Gastrocnemius medialis (tissue), 4 donors: ENCODE measurements at regions not wholly inside any gene's neighbourhood (a gene's known extent, or its start where the extent isn't known, plus 50 kb on each side); places are given as distances from the start of the nearest gene placed in this dataset.

Source experiments
- POLR2A ChIP-seq, 2 donors: fragments of 450-650 bp; IDR thresholded peaks; one replicate each; pipeline ENCODE4 v1.6.1; 2017; ENCODE audit warnings: antibody characterized with exemption in 2 of 2, mild to moderate bottlenecking in 2 of 2, moderate library complexity in 2 of 2
- TF ChIP-seq, protein P1 (sequence below), 5 experiments: fragments of 450-650 bp in 3 of 5; fragments of 200-600 bp in 2 of 5; sonication (generic) in 2 of 5; IDR thresholded peaks in 4 of 5; conservative IDR thresholded peaks in 1 of 5; 1 replicate in 4 of 5; 2 replicates in 1 of 5; pipeline ENCODE4 v1.5.1; 2016 to 2019; ENCODE audit warnings: antibody characterized with exemption in 5 of 5, mild to moderate bottlenecking in 3 of 5, moderate library complexity in 3 of 5

- TF ChIP-seq, protein P1, sequence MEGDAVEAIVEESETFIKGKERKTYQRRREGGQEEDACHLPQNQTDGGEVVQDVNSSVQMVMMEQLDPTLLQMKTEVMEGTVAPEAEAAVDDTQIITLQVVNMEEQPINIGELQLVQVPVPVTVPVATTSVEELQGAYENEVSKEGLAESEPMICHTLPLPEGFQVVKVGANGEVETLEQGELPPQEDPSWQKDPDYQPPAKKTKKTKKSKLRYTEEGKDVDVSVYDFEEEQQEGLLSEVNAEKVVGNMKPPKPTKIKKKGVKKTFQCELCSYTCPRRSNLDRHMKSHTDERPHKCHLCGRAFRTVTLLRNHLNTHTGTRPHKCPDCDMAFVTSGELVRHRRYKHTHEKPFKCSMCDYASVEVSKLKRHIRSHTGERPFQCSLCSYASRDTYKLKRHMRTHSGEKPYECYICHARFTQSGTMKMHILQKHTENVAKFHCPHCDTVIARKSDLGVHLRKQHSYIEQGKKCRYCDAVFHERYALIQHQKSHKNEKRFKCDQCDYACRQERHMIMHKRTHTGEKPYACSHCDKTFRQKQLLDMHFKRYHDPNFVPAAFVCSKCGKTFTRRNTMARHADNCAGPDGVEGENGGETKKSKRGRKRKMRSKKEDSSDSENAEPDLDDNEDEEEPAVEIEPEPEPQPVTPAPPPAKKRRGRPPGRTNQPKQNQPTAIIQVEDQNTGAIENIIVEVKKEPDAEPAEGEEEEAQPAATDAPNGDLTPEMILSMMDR (IDR thresholded peaks at IDR 0.05 in 4 of 5, conservative IDR thresholded peaks at IDR 0.05 in 1 of 5) = no peak
- no peak for TF ChIP-seq POLR2A (IDR thresholded peaks at IDR 0.05)
Observed at GRCh38 chr5:1670351-1670750, 129.3 kb downstream of the MRPL36 start.
